Vagina (tissue), 2 donors: ENCODE measurements at regions not wholly inside any gene's neighbourhood (a gene's known extent, or its start where the extent isn't known, plus 50 kb on each side); places are given as distances from the start of the nearest gene placed in this dataset.

Experiments
- POLR2A ChIP-seq, 2 donors: fragments of 450-650 bp; IDR thresholded peaks; one replicate each; pipeline ENCODE4 v1.6.1; 2017; ENCODE audit warnings: antibody characterized with exemption in 2 of 2, mild to moderate bottlenecking in 2 of 2, moderate library complexity in 2 of 2
- TF ChIP-seq, protein P1 (sequence below), 3 experiments: fragments of 450-650 bp in 2 of 3; fragments of 200-600 bp in 1 of 3; sonication (generic) in 1 of 3; IDR thresholded peaks; one replicate each; pipeline ENCODE4 v1.5.1; 2017 to 2019; ENCODE audit warnings: antibody characterized with exemption in 3 of 3, mild to moderate bottlenecking in 2 of 3, moderate library complexity in 2 of 3

DNA sequence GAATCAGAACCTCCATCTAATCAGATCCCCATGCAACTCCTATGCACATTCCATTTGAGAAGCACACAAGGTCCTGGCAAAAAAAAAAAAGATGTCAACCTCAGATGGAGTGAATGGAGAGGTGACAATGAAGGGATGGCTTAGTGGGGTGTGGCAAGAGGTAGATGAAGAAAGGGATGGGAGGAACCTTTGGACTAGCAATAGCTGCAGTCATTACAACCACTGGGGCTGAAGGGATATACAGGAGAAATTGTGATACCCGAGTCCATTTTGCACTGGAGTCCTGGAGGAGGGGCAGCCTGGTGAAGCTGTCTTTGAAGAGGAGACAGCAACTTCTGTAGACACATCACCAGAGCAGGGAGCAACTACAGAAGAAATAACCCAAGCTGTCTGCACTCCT is 219.6 kb downstream of the ENC1 start:
- TF ChIP-seq, protein P1, sequence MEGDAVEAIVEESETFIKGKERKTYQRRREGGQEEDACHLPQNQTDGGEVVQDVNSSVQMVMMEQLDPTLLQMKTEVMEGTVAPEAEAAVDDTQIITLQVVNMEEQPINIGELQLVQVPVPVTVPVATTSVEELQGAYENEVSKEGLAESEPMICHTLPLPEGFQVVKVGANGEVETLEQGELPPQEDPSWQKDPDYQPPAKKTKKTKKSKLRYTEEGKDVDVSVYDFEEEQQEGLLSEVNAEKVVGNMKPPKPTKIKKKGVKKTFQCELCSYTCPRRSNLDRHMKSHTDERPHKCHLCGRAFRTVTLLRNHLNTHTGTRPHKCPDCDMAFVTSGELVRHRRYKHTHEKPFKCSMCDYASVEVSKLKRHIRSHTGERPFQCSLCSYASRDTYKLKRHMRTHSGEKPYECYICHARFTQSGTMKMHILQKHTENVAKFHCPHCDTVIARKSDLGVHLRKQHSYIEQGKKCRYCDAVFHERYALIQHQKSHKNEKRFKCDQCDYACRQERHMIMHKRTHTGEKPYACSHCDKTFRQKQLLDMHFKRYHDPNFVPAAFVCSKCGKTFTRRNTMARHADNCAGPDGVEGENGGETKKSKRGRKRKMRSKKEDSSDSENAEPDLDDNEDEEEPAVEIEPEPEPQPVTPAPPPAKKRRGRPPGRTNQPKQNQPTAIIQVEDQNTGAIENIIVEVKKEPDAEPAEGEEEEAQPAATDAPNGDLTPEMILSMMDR (IDR thresholded peaks at IDR 0.05), result no peak
- TF ChIP-seq POLR2A (IDR thresholded peaks at IDR 0.05), result no peak
